Fibroblast of lung (primary cell): ENCODE measurements at regions not wholly inside any gene's neighbourhood (a gene's known extent, or its start where the extent isn't known, plus 50 kb on each side); places are given as distances from the start of the nearest gene placed in this dataset.

Experiments used
- CTCF ChIP-seq, 2 donors: IDR thresholded peaks in 1 of 2; conservative IDR thresholded peaks in 1 of 2; 1 replicate in 1 of 2; 2 replicates in 1 of 2; pipeline ENCODE4 v1.5.1; 2011 to 2012; ENCODE audit warnings: low read length in 2 of 2, control low read depth in 1 of 2, inconsistent platforms in 1 of 2, low read depth in 1 of 2, mild to moderate bottlenecking in 1 of 2
- EZH2 ChIP-seq: IDR thresholded peaks from 2 replicates; pipeline ENCODE4 v1.5.1; 2012; ENCODE audit warnings: low read length, control low read depth, mild to moderate bottlenecking; ENCODE audit errors: missing control alignments

- no peak for TF ChIP-seq CTCF (conservative IDR thresholded peaks at IDR 0.05 in 1 of 2, IDR thresholded peaks at IDR 0.05 in 1 of 2; ENCODE audit: low read depth in 1 of 2, low read length in 2 of 2)
- no peak for TF ChIP-seq EZH2
Measured at GRCh38 chr3:182115328-182116015, 403.7 kb downstream of the SOX2 start.
